ENCODE measurements at regions not wholly inside any gene's neighbourhood (a gene's known extent, or its start where the extent isn't known, plus 50 kb on each side); places are given as distances from the start of the nearest gene placed in this dataset.

DNA sequence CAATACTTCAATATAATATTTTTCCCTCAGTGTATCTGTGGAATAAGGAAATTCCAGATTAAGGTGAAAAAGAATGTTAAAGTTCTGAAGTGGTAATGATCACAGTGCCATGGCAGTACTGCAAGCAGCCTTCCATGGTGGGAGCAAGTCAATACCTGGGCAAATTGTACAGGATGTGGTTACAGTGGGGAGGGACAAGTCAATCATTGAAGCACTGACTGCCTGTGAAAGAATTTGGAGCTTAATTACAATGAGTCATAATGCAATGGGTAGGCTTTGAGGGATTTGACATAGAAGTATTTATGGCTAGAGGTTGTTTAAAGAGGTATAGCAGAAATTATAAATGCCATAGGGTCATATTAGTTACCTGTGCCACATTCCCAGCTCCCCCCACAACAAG is 786.5 kb upstream of the ACO1 start:
- TF ChIP-seq, protein P1, sequence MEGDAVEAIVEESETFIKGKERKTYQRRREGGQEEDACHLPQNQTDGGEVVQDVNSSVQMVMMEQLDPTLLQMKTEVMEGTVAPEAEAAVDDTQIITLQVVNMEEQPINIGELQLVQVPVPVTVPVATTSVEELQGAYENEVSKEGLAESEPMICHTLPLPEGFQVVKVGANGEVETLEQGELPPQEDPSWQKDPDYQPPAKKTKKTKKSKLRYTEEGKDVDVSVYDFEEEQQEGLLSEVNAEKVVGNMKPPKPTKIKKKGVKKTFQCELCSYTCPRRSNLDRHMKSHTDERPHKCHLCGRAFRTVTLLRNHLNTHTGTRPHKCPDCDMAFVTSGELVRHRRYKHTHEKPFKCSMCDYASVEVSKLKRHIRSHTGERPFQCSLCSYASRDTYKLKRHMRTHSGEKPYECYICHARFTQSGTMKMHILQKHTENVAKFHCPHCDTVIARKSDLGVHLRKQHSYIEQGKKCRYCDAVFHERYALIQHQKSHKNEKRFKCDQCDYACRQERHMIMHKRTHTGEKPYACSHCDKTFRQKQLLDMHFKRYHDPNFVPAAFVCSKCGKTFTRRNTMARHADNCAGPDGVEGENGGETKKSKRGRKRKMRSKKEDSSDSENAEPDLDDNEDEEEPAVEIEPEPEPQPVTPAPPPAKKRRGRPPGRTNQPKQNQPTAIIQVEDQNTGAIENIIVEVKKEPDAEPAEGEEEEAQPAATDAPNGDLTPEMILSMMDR (conservative IDR thresholded peaks at IDR 0.05) = no peak
- no peak for TF ChIP-seq ZFX (IDR thresholded peaks at IDR 0.05)

Data from C4-2B (cell line).